Thyroid gland (tissue), 4 donors: ENCODE measurements at regions not wholly inside any gene's neighbourhood (a gene's known extent, or its start where the extent isn't known, plus 50 kb on each side); places are given as distances from the start of the nearest gene placed in this dataset.
A peak's percentile ranks its signal among the peaks of the same experiment; 100 is the strongest.

Experiments
- DNase-seq, 2 donors: peaks; one replicate each; pipeline ENCODE4 v3.0.0-alpha.2; 2019
- H3K27ac ChIP-seq, 3 donors: fragments of 200-600 bp; sonication (generic); 1 replicate in 2 of 3; 2 replicates in 1 of 3; pipeline ENCODE4 v1.5.1; 2016 to 2019; ENCODE audit warnings: mild to moderate bottlenecking in 1 of 3, moderate library complexity in 1 of 3
- H3K27me3 ChIP-seq: fragments of 200-600 bp; sonication (generic); one replicate; pipeline ENCODE4 v1.5.1; 2019
- H3K36me3 ChIP-seq, 2 donors: fragments of 200-600 bp; sonication (generic); one replicate each; pipeline ENCODE4 v1.5.1; 2016 to 2019
- H3K4me1 ChIP-seq, 2 donors: fragments of 200-600 bp; sonication (generic); one replicate each; pipeline ENCODE4 v1.5.1; 2017 to 2019
- H3K4me3 ChIP-seq, 3 donors: fragments of 200-600 bp; sonication (generic); replicated peaks in 1 of 3; 1 replicate in 2 of 3; 2 replicates in 1 of 3; pipeline ENCODE4 v1.5.1; 2016; ENCODE audit warnings: mild to moderate bottlenecking in 1 of 3
- H3K9me3 ChIP-seq: fragments of 200-600 bp; sonication (generic); one replicate; pipeline ENCODE4 v1.5.1; 2017
- POLR2A ChIP-seq, 2 donors: fragments of 450-650 bp; IDR thresholded peaks; one replicate each; pipeline ENCODE4 v1.6.1; 2017; ENCODE audit warnings: antibody characterized with exemption in 2 of 2, mild to moderate bottlenecking in 2 of 2, moderate library complexity in 1 of 2
- WGBS, 2 donors: methylation state at CpG; one replicate each; pipeline ENCODE4 v1.1.5; 2017; 5-methylcytosine and 5-hydroxymethylcytosine counted together
- intact Hi-C: fragments of 100-400 bp; cut with DNase I; formaldehyde crosslinking; loops from one replicate; pipeline ENCODE4 v1.15.1; 2023
- TF ChIP-seq, protein P1 (sequence below), 6 experiments: fragments of 200-600 bp in 3 of 6; fragments of 450-650 bp in 3 of 6; sonication (generic) in 3 of 6; IDR thresholded peaks; one replicate each; pipeline ENCODE4 v1.5.1; 2016 to 2019; ENCODE audit warnings: antibody characterized with exemption in 6 of 6, mild to moderate bottlenecking in 2 of 6, inconsistent platforms in 1 of 6, moderate library complexity in 1 of 6

DNA sequence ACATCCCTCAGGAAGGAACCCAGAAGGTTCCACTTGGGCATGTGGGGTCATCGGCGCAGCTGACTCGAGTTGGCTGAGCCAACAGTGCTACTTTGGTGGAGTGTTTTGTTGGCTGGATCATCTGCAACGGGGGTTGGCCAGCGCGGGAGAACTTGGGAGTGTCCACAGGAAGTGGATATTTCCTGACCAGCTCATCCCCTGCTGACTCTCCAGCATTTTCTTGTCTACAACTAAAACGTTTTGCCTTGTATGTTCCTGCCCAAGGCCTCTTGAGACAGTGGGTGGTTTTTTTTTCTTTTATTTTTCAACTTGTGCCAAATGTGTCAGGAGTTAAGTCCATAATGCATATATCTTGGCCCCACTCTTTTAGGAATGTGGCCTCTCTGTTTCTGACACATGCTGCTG is 208.6 kb downstream of the ZNF365 start:
- Histone ChIP-seq H3K9me3 (no peaks in the 10 kb centered on the region), H3K4me1 (peaks cover 0 to 4% of the 10 kb centered on the region in 2 donors), H3K27ac (peak overlapping the region in 2 of 3 donors; percentile 38 to 45), H3K27me3 (no peaks in the 10 kb centered on the region), H3K36me3 (no peaks in the 10 kb centered on the region), H3K4me3 (no peak overlapping the region)
- intact Hi-C loops = no loop called here
- peak; percentile 25 to 28 for DNase-seq
- TF ChIP-seq POLR2A (IDR thresholded peaks at IDR 0.05) = no peak
- WGBS, 2 donors = 63 to 64% methylated on average over 7 of the region's 7 CpGs

DNA sequence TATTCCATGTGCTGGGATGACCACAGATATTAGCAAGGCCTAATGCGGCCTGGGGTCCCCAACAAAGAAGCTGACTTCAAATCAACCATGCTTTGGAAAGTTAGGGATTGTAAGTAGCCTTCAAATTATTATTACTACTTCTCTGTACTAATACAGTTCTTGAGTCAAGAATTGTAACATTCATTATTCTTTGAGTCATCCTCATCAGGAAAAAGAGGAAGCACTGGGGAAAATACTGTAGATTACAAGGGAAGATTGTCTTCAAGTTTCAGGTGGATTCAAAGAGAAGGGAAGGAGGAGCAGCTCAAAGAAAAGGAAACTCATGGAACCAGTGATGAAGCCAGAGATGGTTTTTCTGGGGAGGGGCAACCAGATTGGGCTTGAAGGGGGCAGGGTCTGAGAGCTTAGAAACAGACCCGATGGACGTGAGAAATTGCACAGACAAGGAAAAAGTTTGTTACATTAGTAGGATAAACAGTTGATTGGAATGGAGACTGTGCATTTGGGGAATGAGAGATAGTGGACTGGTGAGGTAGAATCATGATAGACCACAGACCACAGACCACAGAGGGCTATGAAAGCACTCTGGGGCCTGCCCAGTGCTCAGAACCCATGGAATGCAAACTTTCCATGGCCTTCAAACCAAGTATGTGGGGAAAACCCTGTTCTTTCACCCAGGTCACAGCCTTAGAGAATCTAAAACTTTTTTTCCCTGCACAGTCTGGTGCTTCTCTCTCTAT is 209.9 kb downstream of the ZNF365 start:
- intact Hi-C loops = no loop called here
- no peak overlapping the region for H3K4me3 ChIP-seq
- H3K9me3 ChIP-seq = no peaks in the 10 kb centered on the region
- no peaks in the 10 kb centered on the region for H3K27me3 ChIP-seq
- no peaks in the 10 kb centered on the region for H3K36me3 ChIP-seq
- TF ChIP-seq, protein P1, sequence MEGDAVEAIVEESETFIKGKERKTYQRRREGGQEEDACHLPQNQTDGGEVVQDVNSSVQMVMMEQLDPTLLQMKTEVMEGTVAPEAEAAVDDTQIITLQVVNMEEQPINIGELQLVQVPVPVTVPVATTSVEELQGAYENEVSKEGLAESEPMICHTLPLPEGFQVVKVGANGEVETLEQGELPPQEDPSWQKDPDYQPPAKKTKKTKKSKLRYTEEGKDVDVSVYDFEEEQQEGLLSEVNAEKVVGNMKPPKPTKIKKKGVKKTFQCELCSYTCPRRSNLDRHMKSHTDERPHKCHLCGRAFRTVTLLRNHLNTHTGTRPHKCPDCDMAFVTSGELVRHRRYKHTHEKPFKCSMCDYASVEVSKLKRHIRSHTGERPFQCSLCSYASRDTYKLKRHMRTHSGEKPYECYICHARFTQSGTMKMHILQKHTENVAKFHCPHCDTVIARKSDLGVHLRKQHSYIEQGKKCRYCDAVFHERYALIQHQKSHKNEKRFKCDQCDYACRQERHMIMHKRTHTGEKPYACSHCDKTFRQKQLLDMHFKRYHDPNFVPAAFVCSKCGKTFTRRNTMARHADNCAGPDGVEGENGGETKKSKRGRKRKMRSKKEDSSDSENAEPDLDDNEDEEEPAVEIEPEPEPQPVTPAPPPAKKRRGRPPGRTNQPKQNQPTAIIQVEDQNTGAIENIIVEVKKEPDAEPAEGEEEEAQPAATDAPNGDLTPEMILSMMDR (IDR thresholded peaks at IDR 0.05) = no peak
- TF ChIP-seq POLR2A (IDR thresholded peaks at IDR 0.05) = no peak
- no peak for DNase-seq
- no peak overlapping the region for H3K27ac ChIP-seq
- 88% methylated on average over 3 of the region's 3 CpGs for WGBS, 2 donors
- peaks cover 0 to 4% of the 10 kb centered on the region in 2 donors for H3K4me1 ChIP-seq

DNA sequence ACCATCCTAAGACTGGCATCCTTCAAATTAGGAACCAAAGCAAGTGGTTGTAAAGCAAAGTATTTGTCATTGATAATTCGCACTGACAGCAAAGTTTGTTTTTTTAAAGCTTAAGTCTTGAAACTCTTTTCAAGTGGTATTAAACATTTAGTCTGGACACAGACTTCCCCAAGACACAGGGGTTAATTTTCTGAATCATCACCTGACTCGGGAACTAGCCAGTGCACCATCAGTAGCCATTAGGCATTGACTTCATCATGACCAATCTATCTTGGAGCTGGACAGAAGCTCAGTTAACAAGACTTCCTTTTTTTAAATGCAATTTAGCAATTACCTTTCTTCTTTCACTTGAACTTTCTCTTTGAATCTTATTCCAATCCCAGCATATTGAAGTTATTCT is 210.6 kb downstream of the ZNF365 start:
- Histone ChIP-seq H3K27ac (no peak overlapping the region), H3K4me3 (no peak overlapping the region), H3K4me1 (peaks cover 0 to 4% of the 10 kb centered on the region in 2 donors), H3K36me3 (no peaks in the 10 kb centered on the region), H3K27me3 (no peaks in the 10 kb centered on the region), H3K9me3 (no peaks in the 10 kb centered on the region)
- no peak for DNase-seq
- TF ChIP-seq, protein P1 (IDR thresholded peaks at IDR 0.05) = no peak
- 73 to 76% methylated on average over 2 of the region's 2 CpGs for WGBS, 2 donors
- intact Hi-C loops = no loop called here

DNA sequence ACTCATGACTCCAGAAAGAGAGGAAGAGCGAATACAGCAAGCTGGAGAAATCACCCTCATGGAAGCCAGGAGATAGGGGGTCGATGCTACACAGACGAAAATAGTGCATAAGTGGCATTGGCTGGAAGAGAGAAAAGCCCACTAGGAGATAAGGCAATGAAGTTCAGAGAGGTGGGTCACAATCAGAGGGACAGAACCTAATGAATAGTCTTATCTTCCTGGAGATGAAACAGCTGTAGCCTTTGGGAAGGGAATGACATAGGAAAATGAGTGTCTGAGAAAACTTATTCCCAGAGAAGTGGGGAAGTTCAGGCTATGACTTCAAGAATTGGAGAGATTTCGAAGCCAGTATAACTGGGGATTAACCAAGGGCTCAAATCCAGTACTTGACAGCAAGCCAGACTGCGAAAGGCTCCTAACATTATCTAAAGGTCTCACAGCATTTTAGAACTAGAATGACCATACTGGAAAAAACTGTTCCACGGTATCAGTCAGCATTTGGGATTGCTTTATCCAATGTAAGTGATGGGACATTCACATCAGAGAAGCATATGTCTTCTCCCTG is 211.1 kb downstream of the ZNF365 start:
- Histone ChIP-seq H3K27me3 (no peaks in the 10 kb centered on the region), H3K36me3 (no peaks in the 10 kb centered on the region), H3K4me3 (no peak overlapping the region), H3K9me3 (no peaks in the 10 kb centered on the region), H3K4me1 (peaks cover 0 to 4% of the 10 kb centered on the region in 2 donors), H3K27ac (no peak overlapping the region)
- no peak for DNase-seq
- 76 to 84% methylated on average over 6 of the region's 6 CpGs for WGBS, 2 donors
- TF ChIP-seq, protein P1 (IDR thresholded peaks at IDR 0.05) = no peak
- no peak for TF ChIP-seq POLR2A (IDR thresholded peaks at IDR 0.05)
- intact Hi-C loops = no loop called here

DNA sequence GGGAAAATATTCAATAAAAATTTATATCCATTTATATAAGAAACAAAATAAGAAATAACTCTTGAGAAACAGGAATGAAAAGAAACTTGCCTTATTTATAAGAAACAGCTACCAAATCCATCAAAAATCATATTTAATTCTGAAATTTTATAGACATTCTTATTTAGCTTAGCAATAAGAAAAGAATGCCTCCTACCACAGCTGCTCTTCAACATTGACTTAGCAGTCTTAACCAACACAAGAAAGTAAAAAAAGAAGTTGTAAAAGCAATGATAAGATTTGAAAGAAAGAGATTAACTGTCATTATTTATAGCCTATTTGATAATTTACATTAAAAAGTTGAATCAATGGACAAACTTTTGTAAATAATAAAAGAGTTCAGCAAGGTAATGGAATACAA is 212.8 kb downstream of the ZNF365 start:
- no peaks in the 10 kb centered on the region for H3K36me3 ChIP-seq
- H3K4me1 ChIP-seq = peaks cover 0 to 4% of the 10 kb centered on the region in 2 donors
- no peak for DNase-seq
- intact Hi-C loops = no loop called here
- TF ChIP-seq, protein P1 (IDR thresholded peaks at IDR 0.05) = no peak
- no peak for TF ChIP-seq POLR2A (IDR thresholded peaks at IDR 0.05)
- no peak overlapping the region for H3K27ac ChIP-seq
- no peak overlapping the region for H3K4me3 ChIP-seq
- no peaks in the 10 kb centered on the region for H3K9me3 ChIP-seq
- H3K27me3 ChIP-seq = no peaks in the 10 kb centered on the region
